ENCODE measurements at regions not wholly inside any gene's neighbourhood (a gene's known extent, or its start where the extent isn't known, plus 50 kb on each side); places are given as distances from the start of the nearest gene placed in this dataset.
A peak's percentile ranks its signal among the peaks of the same experiment; 100 is the strongest.

DNA sequence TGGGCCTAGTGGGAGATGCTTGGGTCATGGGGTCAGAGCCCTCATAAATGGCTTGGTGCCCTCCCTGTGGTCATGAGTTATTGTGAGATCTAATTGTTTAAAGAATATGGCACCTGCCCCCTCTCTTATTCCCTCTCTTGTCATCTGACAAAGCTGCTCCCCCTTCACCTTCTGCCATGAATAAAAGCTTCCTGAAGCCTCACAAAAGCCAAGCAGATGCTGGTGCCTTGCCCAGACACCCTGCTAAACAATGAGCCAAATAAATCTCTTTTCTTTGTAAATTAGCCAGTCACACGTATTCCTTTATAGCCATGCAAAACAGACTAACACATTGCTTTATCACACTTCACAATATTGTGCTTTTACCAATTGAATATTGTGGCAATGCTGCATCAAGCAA lies 82.8 kb upstream of the PDE4D start:
- Histone ChIP-seq H3K4me3 (ENCODE audit: low read depth in 1 of 3, low read length in 3 of 3) (no peak overlapping the region), H3K27ac (ENCODE audit: low read depth in 1 of 3, low read length in 2 of 3) (no peak overlapping the region), H3K27me3 (ENCODE audit: control insufficient read depth in 3 of 3, insufficient read depth in 3 of 3, low read length in 3 of 3) (no peaks in the 10 kb centered on the region), H3K9me3 (ENCODE audit: control insufficient read depth in 2 of 2, insufficient read depth in 1 of 2, low read depth in 1 of 2, low read length in 1 of 2) (no peaks in the 10 kb centered on the region), H3K36me3 (ENCODE audit: control insufficient read depth in 3 of 3, insufficient read depth in 2 of 3, low read depth in 1 of 3, low read length in 3 of 3) (no peaks in the 10 kb centered on the region), H3K4me1 (ENCODE audit: control insufficient read depth in 3 of 3, insufficient read depth in 2 of 3, low read depth in 1 of 3, low read length in 2 of 3) (no peaks in the 10 kb centered on the region)
- FAIRE-seq = no peak
- 66 to 91% (median 80%) methylated on average over 1 of the region's 1 CpG for WGBS, 3 donors
- no peak for DNase-seq

- Histone ChIP-seq H3K36me3 (ENCODE audit: control insufficient read depth in 3 of 3, insufficient read depth in 2 of 3, low read depth in 1 of 3, low read length in 3 of 3) (no peaks in the 10 kb centered on the region), H3K27me3 (ENCODE audit: control insufficient read depth in 3 of 3, insufficient read depth in 3 of 3, low read length in 3 of 3) (no peaks in the 10 kb centered on the region), H3K9me3 (ENCODE audit: control insufficient read depth in 2 of 2, insufficient read depth in 1 of 2, low read depth in 1 of 2, low read length in 1 of 2) (no peaks in the 10 kb centered on the region), H3K4me3 (ENCODE audit: low read depth in 1 of 3, low read length in 3 of 3) (no peak overlapping the region), H3K27ac (ENCODE audit: low read depth in 1 of 3, low read length in 2 of 3) (no peak overlapping the region), H3K4me1 (ENCODE audit: control insufficient read depth in 3 of 3, insufficient read depth in 2 of 3, low read depth in 1 of 3, low read length in 2 of 3) (no peaks in the 10 kb centered on the region)
- DNase-seq = no peak
- 72 to 93% (median 73%) methylated on average over 1 of the region's 1 CpG for WGBS, 3 donors
- no peak for FAIRE-seq
These were observed 78.5 kb upstream of the PDE4D start for GRCh38 chr5:59972043-59972442.

- no peaks in the 10 kb centered on the region for H3K4me1 ChIP-seq (ENCODE audit: control insufficient read depth in 3 of 3, insufficient read depth in 2 of 3, low read depth in 1 of 3, low read length in 2 of 3)
- no peak overlapping the region for H3K27ac ChIP-seq (ENCODE audit: low read depth in 1 of 3, low read length in 2 of 3)
- no peak overlapping the region for H3K4me3 ChIP-seq (ENCODE audit: low read depth in 1 of 3, low read length in 3 of 3)
- no peaks in the 10 kb centered on the region for H3K9me3 ChIP-seq (ENCODE audit: control insufficient read depth in 2 of 2, insufficient read depth in 1 of 2, low read depth in 1 of 2, low read length in 1 of 2)
- no peak for DNase-seq
- peaks cover 0 to 2% (median 0%) of the 10 kb centered on the region in 3 donors for H3K27me3 ChIP-seq (ENCODE audit: control insufficient read depth in 3 of 3, insufficient read depth in 3 of 3, low read length in 3 of 3)
- H3K36me3 ChIP-seq (ENCODE audit: control insufficient read depth in 3 of 3, insufficient read depth in 2 of 3, low read depth in 1 of 3, low read length in 3 of 3) = no peaks in the 10 kb centered on the region
- FAIRE-seq = no peak
- WGBS, 3 donors = 75 to 93% (median 78%) methylated on average over 1 of the region's 1 CpG
These were observed 65.8 kb upstream of the PDE4D start for GRCh38 chr5:59959330-59959729.

- no peak for DNase-seq
- peaks cover 0 to under 1% (median 0%) of the 10 kb centered on the region in 3 donors for H3K27me3 ChIP-seq (ENCODE audit: control insufficient read depth in 3 of 3, insufficient read depth in 3 of 3, low read length in 3 of 3)
- no peaks in the 10 kb centered on the region for H3K36me3 ChIP-seq (ENCODE audit: control insufficient read depth in 3 of 3, insufficient read depth in 2 of 3, low read depth in 1 of 3, low read length in 3 of 3)
- no peak for FAIRE-seq
- no peak overlapping the region for H3K4me3 ChIP-seq (ENCODE audit: low read depth in 1 of 3, low read length in 3 of 3)
- no peaks in the 10 kb centered on the region for H3K9me3 ChIP-seq (ENCODE audit: control insufficient read depth in 2 of 2, insufficient read depth in 1 of 2, low read depth in 1 of 2, low read length in 1 of 2)
- WGBS, 3 donors = 77 to 90% (median 86%) methylated on average over 3 of the region's 3 CpGs
- H3K27ac ChIP-seq (ENCODE audit: low read depth in 1 of 3, low read length in 2 of 3) = no peak overlapping the region
- H3K4me1 ChIP-seq (ENCODE audit: control insufficient read depth in 3 of 3, insufficient read depth in 2 of 3, low read depth in 1 of 3, low read length in 2 of 3) = no peaks in the 10 kb centered on the region
These were observed 62.7 kb upstream of the PDE4D start for GRCh38 chr5:59956130-59956783.

DNA sequence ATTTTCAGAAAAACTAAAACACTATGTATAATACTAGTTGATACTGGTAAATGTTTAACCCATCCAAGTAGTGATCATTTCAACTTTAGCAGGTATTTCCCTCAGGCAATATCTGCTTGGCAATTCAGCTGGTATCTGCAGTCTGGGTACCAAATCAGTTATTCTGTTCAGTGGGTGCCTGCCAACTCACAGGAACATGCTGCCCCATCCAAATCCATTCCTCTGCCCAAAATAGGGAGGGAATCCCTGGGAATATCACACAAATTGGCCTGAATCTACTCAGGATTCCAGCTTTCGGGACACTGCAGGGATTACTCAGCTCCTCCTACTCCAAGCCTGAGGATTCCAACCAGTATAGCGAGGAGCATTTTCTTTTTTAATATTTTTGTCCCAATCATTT lies 61.7 kb upstream of the PDE4D start:
- Histone ChIP-seq H3K27me3 (ENCODE audit: control insufficient read depth in 3 of 3, insufficient read depth in 3 of 3, low read length in 3 of 3) (no peaks in the 10 kb centered on the region), H3K4me1 (ENCODE audit: control insufficient read depth in 3 of 3, insufficient read depth in 2 of 3, low read depth in 1 of 3, low read length in 2 of 3) (no peaks in the 10 kb centered on the region), H3K36me3 (ENCODE audit: control insufficient read depth in 3 of 3, insufficient read depth in 2 of 3, low read depth in 1 of 3, low read length in 3 of 3) (no peaks in the 10 kb centered on the region), H3K9me3 (ENCODE audit: control insufficient read depth in 2 of 2, insufficient read depth in 1 of 2, low read depth in 1 of 2, low read length in 1 of 2) (no peaks in the 10 kb centered on the region), H3K27ac (ENCODE audit: low read depth in 1 of 3, low read length in 2 of 3) (no peak overlapping the region), H3K4me3 (ENCODE audit: low read depth in 1 of 3, low read length in 3 of 3) (no peak overlapping the region)
- DNase-seq (no peak), FAIRE-seq (no peak)
- 76 to 85% (median 83%) methylated on average over 2 of the region's 2 CpGs for WGBS, 3 donors

GRCh38 chr5:59943452-59944113 lies 50.1 kb upstream of the PDE4D start:
- no peak overlapping the region for H3K4me3 ChIP-seq (ENCODE audit: low read depth in 1 of 3, low read length in 3 of 3)
- H3K27ac ChIP-seq (ENCODE audit: low read depth in 1 of 3, low read length in 2 of 3) = no peak overlapping the region
- no peak for FAIRE-seq
- H3K36me3 ChIP-seq (ENCODE audit: control insufficient read depth in 3 of 3, insufficient read depth in 2 of 3, low read depth in 1 of 3, low read length in 3 of 3) = no peaks in the 10 kb centered on the region
- H3K9me3 ChIP-seq (ENCODE audit: control insufficient read depth in 2 of 2, insufficient read depth in 1 of 2, low read depth in 1 of 2, low read length in 1 of 2) = no peaks in the 10 kb centered on the region
- no peaks in the 10 kb centered on the region for H3K27me3 ChIP-seq (ENCODE audit: control insufficient read depth in 3 of 3, insufficient read depth in 3 of 3, low read length in 3 of 3)
- 36 to 62% (median 52%) methylated on average over 6 of the region's 6 CpGs for WGBS, 3 donors
- no peaks in the 10 kb centered on the region for H3K4me1 ChIP-seq (ENCODE audit: control insufficient read depth in 3 of 3, insufficient read depth in 2 of 3, low read depth in 1 of 3, low read length in 2 of 3)
- peak; percentile 3 to 45 for DNase-seq

All from small intestine (tissue), 7 donors.